PC-3 (cell line): ENCODE measurements at regions not wholly inside any gene's neighbourhood (a gene's known extent, or its start where the extent isn't known, plus 50 kb on each side); places are given as distances from the start of the nearest gene placed in this dataset.

Experiments used
- ATAC-seq: fragments of 200-7000 bp; cut with Tn5 transposase; 2 replicates; pipeline ENCODE4 v1.9.1; 2020; ENCODE audit warnings: mild to moderate bottlenecking, moderate library complexity
- BruUV-seq: library from RNA; stranded (reverse); fragments of 400-500 nt; replicated peaks from 2 replicates; lab custom pipeline; 2021; lab: Mats Ljungman, UMichigan
- CTCF ChIA-PET: fragments of 300-600 bp; sonication (Branson Sonifier 250); formaldehyde crosslinking; loops from one replicate; lab custom pipeline; 2022; ENCODE audit warnings: antibody characterized with exemption; lab: Charles Lee
- POLR2A ChIA-PET: fragments of 300-600 bp; sonication (Branson Sonifier 250); formaldehyde crosslinking; loops from one replicate; lab custom pipeline; 2022; ENCODE audit warnings: antibody characterized with exemption; ENCODE audit not compliant: unreplicated experiment; lab: Charles Lee
- DNase-seq: peaks from one replicate; pipeline ENCODE4 v3.0.0-alpha.2; 2015
- H2AFZ ChIP-seq: fragments of 300-600 bp; sonication (generic); 2 replicates; pipeline ENCODE4 v1.6.0; 2016; ENCODE audit warnings: antibody characterized with exemption, low read length
- H3F3A ChIP-seq: fragments of 300-600 bp; sonication (generic); one replicate; pipeline ENCODE4 v1.6.0; 2017; ENCODE audit warnings: antibody characterized with exemption, low read length, control low read depth, mild to moderate bottlenecking; ENCODE audit not compliant: unreplicated experiment
- H3K27ac ChIP-seq: fragments of 300-600 bp; sonication (generic); 2 replicates; pipeline ENCODE4 v1.5.1; 2016; ENCODE audit warnings: mild to moderate bottlenecking, low read length
- H3K27me3 ChIP-seq: fragments of 300-600 bp; sonication (generic); 2 replicates; pipeline ENCODE4 v1.6.1; 2016; ENCODE audit warnings: low read length, mixed read lengths
- H3K36me3 ChIP-seq: fragments of 300-600 bp; sonication (generic); 2 replicates; pipeline ENCODE4 v1.6.1; 2016; ENCODE audit warnings: low read depth, mixed run types, low read length, mixed read lengths
- H3K4me1 ChIP-seq: fragments of 300-600 bp; sonication (generic); 2 replicates; pipeline ENCODE4 v1.5.1; 2016; ENCODE audit warnings: low read length; ENCODE audit not compliant: insufficient read depth
- H3K4me2 ChIP-seq: fragments of 300-600 bp; sonication (generic); 2 replicates; pipeline ENCODE4 v1.6.0; 2016; ENCODE audit warnings: low read length
- H3K4me3 ChIP-seq: fragments of 300-600 bp; sonication (generic); 2 replicates; pipeline ENCODE4 v1.5.1; 2016; ENCODE audit warnings: mild to moderate bottlenecking, low read length, mixed read lengths
- H3K79me2 ChIP-seq: fragments of 300-600 bp; sonication (generic); 2 replicates; pipeline ENCODE4 v1.6.1; 2017; ENCODE audit warnings: low read length, mixed read lengths
- H3K9ac ChIP-seq: fragments of 300-600 bp; sonication (generic); 2 replicates; pipeline ENCODE4 v1.6.0; 2016; ENCODE audit warnings: mild to moderate bottlenecking, low read length
- H3K9me2 ChIP-seq: fragments of 300-600 bp; sonication (generic); replicated peaks from 2 replicates; pipeline ENCODE4 v1.6.1; 2016; ENCODE audit warnings: mixed run types, low read length, mixed read lengths
- H3K9me3 ChIP-seq: fragments of 300-600 bp; sonication (generic); 2 replicates; pipeline ENCODE4 v1.6.1; 2016; ENCODE audit warnings: low read length, mixed read lengths
- H4K20me1 ChIP-seq: fragments of 300-600 bp; sonication (generic); 2 replicates; pipeline ENCODE4 v1.6.1; 2016; ENCODE audit warnings: low read length, mixed read lengths
- EZH2 ChIP-seq: fragments of 300-600 bp; sonication (generic); IDR thresholded peaks from one replicate; pipeline ENCODE4 v1.6.1; 2017; ENCODE audit warnings: antibody characterized with exemption, mild to moderate bottlenecking, low read length; ENCODE audit not compliant: unreplicated experiment
- EZH2phosphoT487 ChIP-seq: fragments of 300-600 bp; sonication (generic); IDR thresholded peaks from 2 replicates; pipeline ENCODE4 v1.6.1; 2018; ENCODE audit warnings: mild to moderate bottlenecking, antibody characterized with exemption, low read length, borderline replicate concordance
- intact Hi-C: fragments of 100-400 bp; cut with micrococcal nuclease; formaldehyde crosslinking; loops from 2 replicates; pipeline ENCODE4 v1.9.0; 2023
- TF ChIP-seq, protein P1 (sequence below): fragments of 300-600 bp; sonication (generic); conservative IDR thresholded peaks from 2 replicates; pipeline ENCODE4 v1.5.1; 2017; ENCODE audit warnings: antibody characterized with exemption, low read depth, mild to moderate bottlenecking, low read length

DNA sequence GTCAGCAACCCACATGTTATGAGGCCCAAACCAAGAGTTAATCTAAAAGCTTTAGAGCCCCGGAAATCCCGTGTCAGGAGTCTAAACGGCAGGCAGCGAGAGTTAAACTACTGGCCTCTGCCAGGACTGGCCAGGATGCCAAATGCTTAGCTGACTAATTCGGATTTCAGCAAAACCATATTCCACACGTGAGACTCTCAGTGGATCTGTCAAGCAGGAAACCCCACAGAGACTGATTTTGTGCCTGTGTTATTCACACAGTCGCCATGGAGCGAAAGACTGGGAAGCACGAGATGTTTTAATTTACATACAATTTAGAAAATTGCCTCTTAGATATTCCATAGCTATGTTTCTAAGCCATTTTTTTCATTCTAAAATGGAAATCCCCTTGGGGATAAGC, 152.9 kb downstream of the RNASET2 start:
- TF ChIP-seq, protein P1, sequence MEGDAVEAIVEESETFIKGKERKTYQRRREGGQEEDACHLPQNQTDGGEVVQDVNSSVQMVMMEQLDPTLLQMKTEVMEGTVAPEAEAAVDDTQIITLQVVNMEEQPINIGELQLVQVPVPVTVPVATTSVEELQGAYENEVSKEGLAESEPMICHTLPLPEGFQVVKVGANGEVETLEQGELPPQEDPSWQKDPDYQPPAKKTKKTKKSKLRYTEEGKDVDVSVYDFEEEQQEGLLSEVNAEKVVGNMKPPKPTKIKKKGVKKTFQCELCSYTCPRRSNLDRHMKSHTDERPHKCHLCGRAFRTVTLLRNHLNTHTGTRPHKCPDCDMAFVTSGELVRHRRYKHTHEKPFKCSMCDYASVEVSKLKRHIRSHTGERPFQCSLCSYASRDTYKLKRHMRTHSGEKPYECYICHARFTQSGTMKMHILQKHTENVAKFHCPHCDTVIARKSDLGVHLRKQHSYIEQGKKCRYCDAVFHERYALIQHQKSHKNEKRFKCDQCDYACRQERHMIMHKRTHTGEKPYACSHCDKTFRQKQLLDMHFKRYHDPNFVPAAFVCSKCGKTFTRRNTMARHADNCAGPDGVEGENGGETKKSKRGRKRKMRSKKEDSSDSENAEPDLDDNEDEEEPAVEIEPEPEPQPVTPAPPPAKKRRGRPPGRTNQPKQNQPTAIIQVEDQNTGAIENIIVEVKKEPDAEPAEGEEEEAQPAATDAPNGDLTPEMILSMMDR: no peak
- TF ChIP-seq EZH2 (no peak), EZH2phosphoT487 (no peak)
- no TSS peak for BruUV-seq

GRCh38 chr6:166802401-166802800, 153.9 kb downstream of the RNASET2 start:
- H3K9ac ChIP-seq: no peak overlapping the region
- ChIA-PET POLR2A (no interaction called here), CTCF (no interaction called here)
- DNase-seq: no peak
- H3K4me3 ChIP-seq: no peak overlapping the region
- no peaks in the 10 kb centered on the region for H3K9me3 ChIP-seq
- no peaks in the 10 kb centered on the region for H3K79me2 ChIP-seq
- no peaks in the 10 kb centered on the region for H3K27me3 ChIP-seq
- no peak overlapping the region for H2AFZ ChIP-seq
- intact Hi-C loops: no loop called here
- H3K4me1 ChIP-seq: no peaks in the 10 kb centered on the region
- no peak overlapping the region for H3K27ac ChIP-seq
- BruUV-seq: no TSS peak
- ATAC-seq: no peak
- H4K20me1 ChIP-seq: no peaks in the 10 kb centered on the region
- H3K9me2 ChIP-seq: no peaks in the 10 kb centered on the region
- no peaks in the 10 kb centered on the region for H3K36me3 ChIP-seq
- no peaks in the 10 kb centered on the region for H3F3A ChIP-seq
- no peak for TF ChIP-seq EZH2
- TF ChIP-seq, protein P1: no peak
- no peak for TF ChIP-seq EZH2phosphoT487
- H3K4me2 ChIP-seq: no peak overlapping the region

More for the DNA sequence above, 152.9 kb downstream of the RNASET2 start:
- H3K4me2 ChIP-seq: no peak overlapping the region
- ChIA-PET POLR2A (no interaction called here), CTCF (no interaction called here)
- no peaks in the 10 kb centered on the region for H3K9me2 ChIP-seq
- H3K4me1 ChIP-seq: no peaks in the 10 kb centered on the region
- DNase-seq (no peak), ATAC-seq (no peak)
- no peak overlapping the region for H2AFZ ChIP-seq
- intact Hi-C loops: no loop called here
- H3K36me3 ChIP-seq: no peaks in the 10 kb centered on the region
- no peak overlapping the region for H3K9ac ChIP-seq
- H4K20me1 ChIP-seq: no peaks in the 10 kb centered on the region
- no peaks in the 10 kb centered on the region for H3K79me2 ChIP-seq
- H3K27ac ChIP-seq: no peak overlapping the region
- no peaks in the 10 kb centered on the region for H3K27me3 ChIP-seq
- H3F3A ChIP-seq: no peaks in the 10 kb centered on the region
- H3K4me3 ChIP-seq: no peak overlapping the region
- H3K9me3 ChIP-seq: no peaks in the 10 kb centered on the region

GRCh38 chr6:166800137-166800536, 156.2 kb downstream of the RNASET2 start:
- H3K27me3 ChIP-seq: no peaks in the 10 kb centered on the region
- no peak overlapping the region for H3K4me3 ChIP-seq
- no peak overlapping the region for H3K9ac ChIP-seq
- no peaks in the 10 kb centered on the region for H3K36me3 ChIP-seq
- H3K27ac ChIP-seq: no peak overlapping the region
- no peaks in the 10 kb centered on the region for H3F3A ChIP-seq
- no TSS peak for BruUV-seq
- no peak for TF ChIP-seq EZH2phosphoT487
- TF ChIP-seq EZH2: no peak
- TF ChIP-seq, protein P1: no peak
- CTCF ChIA-PET: no interaction called here
- DNase-seq (no peak), ATAC-seq (no peak)
- no peaks in the 10 kb centered on the region for H3K9me2 ChIP-seq
- no peaks in the 10 kb centered on the region for H4K20me1 ChIP-seq
- H3K4me1 ChIP-seq: no peaks in the 10 kb centered on the region
- intact Hi-C loops: no loop called here
- H3K9me3 ChIP-seq: no peaks in the 10 kb centered on the region
- H3K79me2 ChIP-seq: no peaks in the 10 kb centered on the region
- H3K4me2 ChIP-seq: no peak overlapping the region
- H2AFZ ChIP-seq: no peak overlapping the region
- POLR2A ChIA-PET: no interaction called here
